ENCODE measurements at regions not wholly inside any gene's neighbourhood (a gene's known extent, or its start where the extent isn't known, plus 50 kb on each side); places are given as distances from the start of the nearest gene placed in this dataset.

- Histone ChIP-seq H3K36me3 (ENCODE audit: insufficient read depth in 1 of 2, low read depth in 1 of 2) (no peaks in the 10 kb centered on the region), H3K27me3 (ENCODE audit: insufficient read depth in 3 of 3, low read length in 2 of 3) (peaks cover 0 to 7% (median 0%) of the 10 kb centered on the region in 3 donors), H3K4me3 (no peak overlapping the region), H3K27ac (no peak overlapping the region), H3K9me3 (no peaks in the 10 kb centered on the region), H3K4me1 (no peaks in the 10 kb centered on the region)
- ATAC-seq (no peak), DNase-seq (no peak)
- no peak for TF ChIP-seq CTCF (IDR thresholded peaks at IDR 0.05)
- intact Hi-C loops (cut with DNase I), result no loop called here
- 86 to 90% (median 89%) methylated on average over 12 of the region's 12 CpGs for WGBS, 3 donors
Observed at GRCh38 chr2:128663371-128664050, 344.8 kb upstream of the HS6ST1 start.

GRCh38 chr2:128664499-128664971 lies 345.9 kb upstream of the HS6ST1 start:
- no peak for ATAC-seq
- no peak overlapping the region for H3K27ac ChIP-seq
- WGBS, 3 donors, result 37 to 46% (median 38%) methylated on average over 4 of the region's 4 CpGs
- H3K4me3 ChIP-seq, result no peak overlapping the region
- no peak for TF ChIP-seq CTCF (IDR thresholded peaks at IDR 0.05)
- no peaks in the 10 kb centered on the region for H3K9me3 ChIP-seq
- no peaks in the 10 kb centered on the region for H3K4me1 ChIP-seq
- intact Hi-C loops (cut with DNase I), result no loop called here
- peaks cover 0 to 7% (median 0%) of the 10 kb centered on the region in 3 donors for H3K27me3 ChIP-seq (ENCODE audit: insufficient read depth in 3 of 3, low read length in 2 of 3)
- H3K36me3 ChIP-seq (ENCODE audit: insufficient read depth in 1 of 2, low read depth in 1 of 2), result no peaks in the 10 kb centered on the region
- DNase-seq, result no peak

- intact Hi-C loops (cut with DNase I), result no loop called here
- Histone ChIP-seq H3K36me3 (ENCODE audit: insufficient read depth in 1 of 2, low read depth in 1 of 2) (no peaks in the 10 kb centered on the region), H3K4me3 (no peak overlapping the region), H3K9me3 (no peaks in the 10 kb centered on the region), H3K27ac (no peak overlapping the region), H3K27me3 (ENCODE audit: insufficient read depth in 3 of 3, low read length in 2 of 3) (peaks cover 0 to 7% (median 0%) of the 10 kb centered on the region in 3 donors), H3K4me1 (no peaks in the 10 kb centered on the region)
- ATAC-seq (no peak), DNase-seq (no peak)
- 93 to 99% (median 97%) methylated on average over 4 of the region's 4 CpGs for WGBS, 3 donors
- no peak for TF ChIP-seq CTCF (IDR thresholded peaks at IDR 0.05)
Observed at GRCh38 chr2:128665113-128665512, 346.4 kb upstream of the HS6ST1 start.

- no peaks in the 10 kb centered on the region for H3K36me3 ChIP-seq (ENCODE audit: insufficient read depth in 1 of 2, low read depth in 1 of 2)
- H3K27me3 ChIP-seq (ENCODE audit: insufficient read depth in 3 of 3, low read length in 2 of 3), result peaks cover 0 to 3% (median 0%) of the 10 kb centered on the region in 3 donors
- no peak for DNase-seq
- no peak for TF ChIP-seq CTCF (IDR thresholded peaks at IDR 0.05)
- intact Hi-C loops (cut with DNase I), result no loop called here
- no peak overlapping the region for H3K4me3 ChIP-seq
- no peak overlapping the region for H3K27ac ChIP-seq
- no peak for ATAC-seq
- 88 to 95% (median 91%) methylated on average over 6 of the region's 6 CpGs for WGBS, 3 donors
- no peaks in the 10 kb centered on the region for H3K9me3 ChIP-seq
- no peaks in the 10 kb centered on the region for H3K4me1 ChIP-seq
Observed at GRCh38 chr2:128666596-128666995, 347.9 kb upstream of the HS6ST1 start.

- Histone ChIP-seq H3K27ac (no peak overlapping the region), H3K27me3 (ENCODE audit: insufficient read depth in 3 of 3, low read length in 2 of 3) (peaks cover 0 to 3% (median 0%) of the 10 kb centered on the region in 3 donors), H3K4me3 (no peak overlapping the region), H3K36me3 (ENCODE audit: insufficient read depth in 1 of 2, low read depth in 1 of 2) (no peaks in the 10 kb centered on the region), H3K4me1 (no peaks in the 10 kb centered on the region), H3K9me3 (no peaks in the 10 kb centered on the region)
- TF ChIP-seq CTCF (IDR thresholded peaks at IDR 0.05), result no peak
- intact Hi-C loops (cut with DNase I), result no loop called here
- DNase-seq, result no peak
- WGBS, 3 donors, result 86 to 87% (median 86%) methylated on average over 7 of the region's 7 CpGs
- no peak for ATAC-seq
Observed at GRCh38 chr2:128667391-128667790, 348.7 kb upstream of the HS6ST1 start.

Measured in psoas muscle (tissue), 7 donors.